T47D (cell line): ENCODE measurements at regions not wholly inside any gene's neighbourhood (a gene's known extent, or its start where the extent isn't known, plus 50 kb on each side); places are given as distances from the start of the nearest gene placed in this dataset.
A peak's percentile ranks its signal among the peaks of the same experiment; 100 is the strongest.

Source experiments
- DNase-seq, 2 experiments: peaks; one replicate each; pipeline versions ENCODE4 v3.0.0 to v3.0.0-alpha.2; 2011 to 2012; ENCODE audit warnings: low read depth in 1 of 2, low spot score in 1 of 2
- JUND ChIP-seq: IDR thresholded peaks from 2 replicates; pipeline ENCODE4 v1.6.1; 2012; ENCODE audit warnings: low read depth
- in situ Hi-C: cut with HindIII; loops from 2 replicates; pipeline ENCODE4 v1.10.0; 2016; ENCODE audit warnings: low sequenced_read_pairs, low pct_unique_long_range_greater_than_20kb

DNA sequence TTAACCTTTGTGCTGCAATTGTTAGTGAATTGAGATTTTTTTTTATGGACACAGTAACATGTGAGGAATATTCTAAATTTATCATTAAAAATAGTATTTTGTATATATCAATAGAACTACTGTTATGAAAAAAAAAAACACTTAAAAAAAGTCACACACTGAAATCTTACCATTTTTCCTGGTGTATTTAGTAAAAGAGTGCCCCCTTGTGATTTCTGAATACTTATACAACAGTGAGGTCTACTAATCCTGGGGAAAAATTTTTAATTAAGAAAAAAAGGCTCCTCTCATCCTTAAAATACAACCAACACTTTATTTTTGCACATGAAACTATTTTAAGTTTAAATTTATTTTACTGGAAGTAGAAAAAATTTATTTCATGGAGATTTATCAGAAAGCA, 56.4 kb upstream of the SPOCK3 start:
- in situ Hi-C loops = no loop called here
- TF ChIP-seq JUND = no peak
- peak in 1 of 2 experiments; percentile 26 for DNase-seq

DNA sequence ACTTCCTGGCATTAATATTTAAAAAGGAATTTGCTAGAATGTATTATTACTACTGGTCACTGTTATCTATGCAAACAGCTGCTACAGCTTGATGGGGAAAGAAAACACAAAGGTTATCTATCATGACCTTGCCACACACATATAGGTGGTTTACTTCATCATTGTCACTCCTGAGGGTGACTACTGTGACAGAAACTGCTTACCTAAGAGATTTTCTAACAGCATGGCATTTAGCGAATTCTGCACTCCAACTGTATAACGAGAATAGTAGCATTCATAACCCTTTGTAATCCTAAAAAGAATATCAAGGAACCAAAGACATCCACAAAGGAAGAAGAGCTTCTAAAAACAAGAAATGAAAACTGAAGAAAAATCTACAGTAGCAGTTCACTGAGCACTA, 74.6 kb upstream of the SPOCK3 start:
- in situ Hi-C loops = no loop called here
- no peak for DNase-seq
- no peak for TF ChIP-seq JUND

DNA sequence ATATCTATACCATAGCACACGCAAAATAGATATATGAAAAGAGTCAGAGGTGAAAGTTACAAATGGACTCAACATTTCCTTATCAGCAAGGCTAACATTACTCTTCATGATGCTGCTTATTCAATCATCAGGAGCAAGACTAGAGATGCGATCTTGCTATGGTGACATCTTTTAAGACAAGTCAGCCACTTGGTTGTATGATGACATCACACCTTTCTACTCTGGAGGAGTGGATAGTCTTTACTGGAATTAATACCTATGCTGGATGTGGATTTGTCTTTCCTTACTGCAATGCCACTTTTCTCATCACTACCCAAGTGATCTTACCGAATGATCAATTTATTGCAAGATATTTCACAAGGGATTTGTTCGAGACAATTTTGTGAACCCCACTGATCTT, 87.0 kb upstream of the SPOCK3 start:
- in situ Hi-C loops = no loop called here
- no peak for TF ChIP-seq JUND
- DNase-seq = no peak

DNA sequence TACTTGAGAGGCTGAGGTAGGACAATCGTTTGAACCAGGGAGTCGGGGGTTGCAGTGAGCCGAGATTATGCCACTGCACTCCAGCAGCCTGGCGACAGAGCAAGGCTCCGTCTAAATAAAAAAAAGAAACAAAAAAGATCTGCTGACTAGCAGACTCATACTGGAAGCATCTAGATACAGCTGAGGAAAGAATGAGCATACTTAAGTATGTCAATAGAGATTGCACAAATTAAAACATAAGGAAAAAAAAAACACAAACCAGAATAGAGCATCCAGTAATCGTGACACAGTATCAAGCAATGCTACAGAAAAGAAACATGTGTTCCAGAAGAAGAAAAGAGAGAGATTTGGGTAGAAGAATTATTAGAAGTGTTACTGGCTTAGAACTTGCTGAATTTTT, 105.5 kb upstream of the SPOCK3 start:
- DNase-seq = no peak
- no peak for TF ChIP-seq JUND
- in situ Hi-C loops = no loop called here

DNA sequence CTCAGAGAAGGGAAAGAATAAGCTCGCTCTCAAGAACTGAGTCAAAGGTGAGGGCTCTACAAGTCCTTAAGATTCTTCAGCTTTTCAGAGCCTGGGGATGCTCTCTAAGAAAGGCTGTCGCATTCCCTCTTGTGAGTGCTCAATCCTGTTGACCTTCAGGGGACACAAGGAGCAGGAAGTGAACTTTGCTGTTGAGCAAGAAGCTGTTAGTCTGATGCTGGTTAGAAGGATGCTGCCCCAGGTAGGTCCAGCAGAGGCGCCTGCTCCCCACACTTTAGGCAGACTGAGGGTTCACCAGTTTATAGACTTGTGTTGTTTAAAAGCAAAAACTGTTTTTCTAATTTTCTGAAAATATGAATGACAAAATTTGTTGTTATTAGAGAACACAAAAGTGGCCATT, 125.4 kb upstream of the SPOCK3 start:
- in situ Hi-C loops = no loop called here
- no peak for DNase-seq
- TF ChIP-seq JUND = no peak

DNA sequence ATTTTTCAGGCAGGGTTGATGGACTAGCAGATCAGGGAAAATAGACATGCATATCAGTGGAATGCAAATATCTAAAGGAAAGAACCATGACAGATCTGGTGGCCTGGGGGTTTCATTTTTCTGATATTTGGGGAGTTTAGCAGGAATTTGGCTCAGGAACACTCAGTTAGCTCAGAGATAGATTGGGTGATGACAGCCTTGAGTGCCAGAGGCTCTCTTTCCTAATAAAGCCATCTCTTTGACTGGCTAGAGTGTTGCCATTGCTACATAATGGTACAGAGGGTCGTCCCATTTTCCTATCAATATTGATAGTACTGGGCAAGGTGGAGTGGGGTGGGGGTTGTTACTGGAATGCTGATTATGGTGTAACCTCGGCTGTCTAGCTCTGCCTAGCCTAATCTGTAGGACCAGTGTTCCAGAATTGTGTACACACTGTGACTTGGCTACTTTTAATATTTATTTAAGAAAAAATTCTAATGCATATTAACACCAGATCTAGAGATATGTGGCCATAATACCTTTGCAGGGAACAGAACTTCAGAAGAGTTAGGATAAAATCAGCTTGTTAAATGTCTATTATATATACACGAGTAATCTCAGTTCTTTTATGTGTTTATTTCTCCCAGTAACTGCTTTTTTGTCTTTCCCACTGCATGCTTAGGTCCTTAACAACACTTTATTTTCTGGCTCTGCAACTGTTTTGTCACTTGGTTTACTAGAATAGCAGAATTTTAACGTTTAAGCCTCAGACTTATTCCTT, 145.0 kb upstream of the SPOCK3 start:
- in situ Hi-C loops = no loop called here
- TF ChIP-seq JUND = no peak
- DNase-seq = peak in 1 of 2 experiments; percentile 1

DNA sequence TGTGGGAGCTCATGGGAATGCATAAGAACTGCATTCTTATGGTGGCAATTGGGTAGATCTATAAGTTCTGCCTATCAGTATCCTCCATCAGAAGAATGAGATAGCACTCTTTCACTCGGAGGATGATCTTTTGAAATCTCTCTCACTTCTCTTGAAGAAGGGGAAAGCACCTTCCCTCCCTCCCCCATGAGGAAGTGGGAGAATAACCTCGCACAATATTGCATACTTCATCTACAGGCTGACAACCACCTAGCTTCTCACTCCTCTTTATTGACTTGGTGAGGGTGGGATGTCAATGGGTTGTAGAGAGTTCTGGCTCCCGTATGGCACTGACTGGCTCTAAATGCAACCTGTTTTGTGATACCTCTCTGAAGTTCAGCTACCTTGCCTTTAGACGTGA, 146.7 kb upstream of the SPOCK3 start:
- no peak for DNase-seq
- no peak for TF ChIP-seq JUND
- in situ Hi-C loops = no loop called here

DNA sequence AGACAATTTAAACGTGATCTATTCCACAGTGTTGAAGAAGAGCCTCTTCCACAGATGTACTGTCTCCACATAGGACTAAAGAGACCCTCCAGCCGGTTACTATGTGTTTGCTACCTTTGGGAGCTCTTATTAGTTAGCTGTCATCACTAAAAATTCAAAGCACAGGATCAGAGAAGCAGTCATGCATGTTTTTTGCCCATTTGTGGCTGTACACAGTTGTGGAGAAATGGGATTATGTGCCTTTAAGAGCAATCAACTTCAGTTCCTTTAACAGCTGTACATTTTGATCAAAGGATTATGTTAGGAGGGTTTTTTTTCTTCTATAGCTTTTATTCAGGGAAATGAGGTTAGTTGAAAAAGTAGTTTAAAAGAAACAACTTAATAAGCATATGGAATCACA, 149.0 kb upstream of the SPOCK3 start:
- DNase-seq = no peak
- in situ Hi-C loops = no loop called here
- no peak for TF ChIP-seq JUND

DNA sequence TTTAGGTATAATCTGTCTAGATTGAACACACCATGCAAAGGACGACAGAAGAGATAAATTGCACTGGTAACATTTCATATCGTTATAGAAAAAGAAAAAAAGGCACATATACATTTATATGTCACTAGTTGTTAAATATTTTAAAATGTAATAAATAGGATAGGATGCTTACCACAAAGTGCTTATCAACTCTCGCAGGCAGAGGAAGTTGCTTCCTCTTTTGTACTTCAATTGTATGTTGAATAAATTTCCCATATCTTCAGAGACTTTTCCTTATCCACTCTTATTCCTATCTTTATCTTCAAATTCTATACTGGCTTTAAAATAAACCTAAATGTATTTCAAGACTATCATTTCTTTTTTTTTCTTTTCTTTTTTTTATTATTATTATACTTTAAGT, 163.3 kb upstream of the SPOCK3 start:
- TF ChIP-seq JUND = no peak
- in situ Hi-C loops = no loop called here
- no peak for DNase-seq

DNA sequence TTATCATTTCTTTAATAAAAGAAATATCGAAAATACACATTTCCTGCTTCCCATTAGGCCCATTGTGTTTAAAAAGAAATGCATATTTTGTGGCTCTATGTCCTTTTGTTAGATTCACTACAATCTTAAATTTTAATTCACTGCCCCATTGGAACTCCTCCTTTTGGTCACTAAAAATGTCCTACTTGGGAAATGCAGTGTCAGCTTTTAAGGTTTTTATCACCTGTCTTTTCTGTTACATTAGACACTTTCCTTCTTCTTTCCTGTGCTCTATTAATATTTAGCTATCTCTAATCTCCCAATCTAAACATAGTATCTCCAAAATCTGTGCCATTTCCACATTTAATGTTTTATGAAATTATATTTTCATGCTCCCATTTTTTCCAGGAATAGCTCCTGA, 164.9 kb upstream of the SPOCK3 start:
- no peak for TF ChIP-seq JUND
- in situ Hi-C loops = no loop called here

DNA sequence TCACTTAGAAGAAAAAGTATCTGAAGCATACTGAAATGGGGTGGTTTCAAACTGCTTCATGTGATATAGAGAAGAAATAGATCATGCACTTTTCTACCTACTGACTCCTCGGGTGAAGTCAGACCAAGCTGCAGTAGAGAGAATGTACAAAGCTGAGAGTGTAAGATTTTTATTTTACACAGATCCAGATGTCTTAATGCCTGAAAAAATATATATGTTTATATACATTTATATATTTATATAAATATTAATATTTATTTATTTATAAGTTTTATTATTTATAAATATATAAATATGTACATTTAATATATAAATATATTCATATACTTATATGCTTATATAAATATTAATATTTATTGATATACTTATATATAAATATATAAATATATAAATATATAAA, 171.9 kb upstream of the SPOCK3 start:
- no peak for DNase-seq
- TF ChIP-seq JUND = no peak
- in situ Hi-C loops = no loop called here

More for the DNA sequence above, 164.9 kb upstream of the SPOCK3 start:
- no peak for DNase-seq

DNA sequence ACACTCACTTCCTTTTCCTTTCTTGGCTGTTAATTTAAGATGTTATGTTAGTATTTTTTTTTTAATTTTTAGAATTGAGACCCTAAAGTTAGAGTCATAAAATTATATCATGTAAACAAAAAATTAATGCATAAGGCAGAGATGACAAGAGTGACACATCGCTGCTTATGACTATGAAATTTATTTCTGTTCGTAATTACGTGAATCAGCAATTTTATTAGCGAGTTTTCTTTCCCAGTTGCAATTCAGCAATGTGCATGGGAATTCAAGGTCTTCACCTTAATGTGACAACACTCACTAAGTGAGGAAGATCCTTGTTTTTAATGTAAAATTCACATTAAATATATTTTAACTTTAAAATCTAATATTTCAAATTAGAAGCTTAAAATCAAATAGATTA, 181.2 kb upstream of the SPOCK3 start:
- no peak for DNase-seq
- in situ Hi-C loops = no loop called here
- TF ChIP-seq JUND = no peak

DNA sequence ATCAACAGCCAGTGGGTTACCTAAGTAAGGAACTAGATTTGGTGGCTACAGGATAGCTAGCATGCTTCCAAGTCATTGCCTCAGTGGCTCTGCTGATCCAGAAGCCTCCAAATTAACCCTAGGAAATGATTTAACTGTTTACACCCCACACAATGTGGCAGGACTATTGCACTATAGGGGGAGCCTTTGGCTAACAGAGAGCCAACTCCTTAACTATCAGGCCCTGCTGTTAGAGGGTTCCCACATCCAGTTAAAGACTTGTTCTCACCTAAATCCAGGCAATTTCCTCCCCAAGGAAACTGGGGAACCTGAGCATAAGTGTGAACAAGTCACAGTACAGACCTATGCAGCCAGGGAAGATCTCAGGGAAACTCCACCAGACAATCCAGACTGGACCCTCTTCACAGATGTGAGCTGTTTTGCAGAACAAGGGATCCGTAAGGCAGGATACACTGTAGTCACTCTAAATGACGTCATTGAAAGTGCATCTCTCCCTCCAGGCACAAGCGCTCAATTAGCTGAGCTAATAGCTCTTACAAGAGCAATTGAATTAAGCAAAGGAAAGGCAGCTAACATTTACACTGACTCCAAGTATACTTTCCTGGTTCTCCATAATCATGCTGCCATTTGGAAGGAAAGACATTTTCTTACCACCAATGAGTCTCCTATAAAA, 185.3 kb upstream of the SPOCK3 start:
- DNase-seq = no peak
- TF ChIP-seq JUND = no peak
- in situ Hi-C loops = no loop called here
